IMR-90 (cell line): ENCODE measurements at regions not wholly inside any gene's neighbourhood (a gene's known extent, or its start where the extent isn't known, plus 50 kb on each side); places are given as distances from the start of the nearest gene placed in this dataset.

ENCODE experiments used
- ATAC-seq: fragments of 200-7000 bp; cut with Tn5 transposase; 2 replicates; pipeline ENCODE4 v1.9.1; 2020; ENCODE audit warnings: low read depth, mild to moderate bottlenecking, moderate library complexity
- BruUV-seq: library from RNA; stranded (reverse); fragments of 400-500 nt; replicated peaks from 2 replicates; lab custom pipeline; 2021; lab: Mats Ljungman, UMichigan
- CTCF ChIA-PET: fragments of 300-600 bp; formaldehyde crosslinking; extraction: SDS; loops from one replicate; lab custom pipeline; 2021; ENCODE audit warnings: antibody characterized with exemption; lab: Yijun Ruan, JAX
- POLR2A ChIA-PET: fragments of 300-600 bp; sonication (Branson Sonifier 250); formaldehyde crosslinking; loops from one replicate; lab custom pipeline; 2022; ENCODE audit warnings: antibody characterized with exemption; ENCODE audit not compliant: unreplicated experiment; lab: Charles Lee
- DNase-seq: peaks from one replicate; pipeline ENCODE4 v3.0.0; 2013
- H2AFZ ChIP-seq: replicated peaks from 2 replicates; pipeline ENCODE3; 2013; ENCODE audit warnings: low read length, mild to moderate bottlenecking; ENCODE audit not compliant: poor library complexity
- H2AK5ac ChIP-seq: 2 replicates; pipeline ENCODE4 v1.6.1; 2013; ENCODE audit warnings: low read depth, low read length, inconsistent platforms
- H2AK9ac ChIP-seq: replicated peaks from 2 replicates; pipeline ENCODE3; 2013; ENCODE audit warnings: mild to moderate bottlenecking, low read depth, low read length, moderate library complexity; ENCODE audit not compliant: poor library complexity
- H2BK120ac ChIP-seq: 2 replicates; pipeline ENCODE4 v1.6.1; 2013; ENCODE audit warnings: low read depth, low read length, inconsistent platforms
- H2BK15ac ChIP-seq: 3 replicates; pipeline ENCODE4 v1.6.1; 2013; ENCODE audit warnings: low read depth, low read length, inconsistent platforms
- H2BK20ac ChIP-seq: 2 replicates; pipeline ENCODE4 v1.6.1; 2013; ENCODE audit warnings: low read depth, mild to moderate bottlenecking, inconsistent platforms, low read length, moderate library complexity
- H2BK5ac ChIP-seq: 2 replicates; pipeline ENCODE4 v1.6.1; 2013; ENCODE audit warnings: mild to moderate bottlenecking, low read depth, low read length, inconsistent platforms; ENCODE audit not compliant: poor library complexity, severe bottlenecking
- H3K14ac ChIP-seq: replicated peaks from 2 replicates; pipeline ENCODE4 v1.6.1; 2013; ENCODE audit warnings: low read depth, low read length, inconsistent platforms
- H3K18ac ChIP-seq: 2 replicates; pipeline ENCODE4 v1.6.1; 2013; ENCODE audit warnings: low read depth, low read length, control low read depth
- H3K23ac ChIP-seq: 2 replicates; pipeline ENCODE4 v1.6.1; 2013; ENCODE audit warnings: low read depth, low read length, inconsistent platforms
- H3K27ac ChIP-seq: 2 replicates; pipeline ENCODE4 v1.5.1; 2013; ENCODE audit warnings: mild to moderate bottlenecking, control low read depth, low read length; ENCODE audit not compliant: insufficient read depth
- H3K27me3 ChIP-seq: 2 replicates; pipeline ENCODE4 v1.6.1; 2013; ENCODE audit warnings: low read length; ENCODE audit not compliant: control insufficient read depth, insufficient read depth
- H3K36me3 ChIP-seq: 2 replicates; pipeline ENCODE4 v1.6.1; 2013; ENCODE audit warnings: low read length, mixed read lengths; ENCODE audit not compliant: control insufficient read depth, insufficient read depth
- H3K4ac ChIP-seq: 2 replicates; pipeline ENCODE4 v1.6.1; 2013; ENCODE audit warnings: low read depth, low read length, inconsistent platforms
- H3K4me1 ChIP-seq: 2 replicates; pipeline ENCODE4 v1.6.1; 2013; ENCODE audit warnings: low read length, mixed read lengths; ENCODE audit not compliant: control insufficient read depth, insufficient read depth
- H3K4me2 ChIP-seq: 2 replicates; pipeline ENCODE4 v1.6.1; 2013; ENCODE audit warnings: low read depth, mild to moderate bottlenecking, control low read depth, low read length, moderate library complexity
- H3K4me3 ChIP-seq: 2 replicates; pipeline ENCODE4 v1.5.1; 2013; ENCODE audit warnings: low read depth, mild to moderate bottlenecking, control low read depth, low read length, moderate library complexity; ENCODE audit not compliant: insufficient read depth
- H3K56ac ChIP-seq: 2 replicates; pipeline ENCODE4 v1.6.1; 2013; ENCODE audit warnings: low read length, inconsistent platforms; ENCODE audit not compliant: insufficient read depth; ENCODE audit errors: extremely low read depth
- H3K79me1 ChIP-seq, 2 experiments: 2 replicates each; pipeline ENCODE4 v1.6.1; 2013; ENCODE audit warnings: low read length in 2 of 2, inconsistent platforms in 1 of 2, low read depth in 1 of 2
- H3K9ac ChIP-seq: 2 replicates; pipeline ENCODE4 v1.6.1; 2013; ENCODE audit warnings: low read depth, low read length, control low read depth
- H3K9me1 ChIP-seq: 2 replicates; pipeline ENCODE4 v1.6.1; 2013; ENCODE audit warnings: low read length, inconsistent platforms; ENCODE audit not compliant: insufficient read depth
- H3K9me3 ChIP-seq: 2 replicates; pipeline ENCODE4 v1.6.1; 2013; ENCODE audit warnings: low read length; ENCODE audit not compliant: control insufficient read depth, insufficient read depth
- H4K20me1 ChIP-seq: 2 replicates; pipeline ENCODE4 v1.6.1; 2013; ENCODE audit warnings: low read length, inconsistent platforms; ENCODE audit not compliant: insufficient read depth
- H4K5ac ChIP-seq: 2 replicates; pipeline ENCODE4 v1.6.1; 2013; ENCODE audit warnings: mild to moderate bottlenecking, low read depth, low read length, control low read depth
- H4K8ac ChIP-seq, 2 experiments: 2 replicates each; pipeline ENCODE4 v1.6.1; 2013; ENCODE audit warnings: low read depth in 2 of 2, low read length in 2 of 2, control low read depth in 1 of 2, inconsistent platforms in 1 of 2
- H4K91ac ChIP-seq: 2 replicates; pipeline ENCODE4 v1.6.1; 2013; ENCODE audit warnings: low read depth, low read length, inconsistent platforms; ENCODE audit not compliant: insufficient read depth
- BHLHE40 ChIP-seq: fragments of 150-350 bp; IDR thresholded peaks from 2 replicates; pipeline ENCODE4 v1.6.1; 2016; ENCODE audit warnings: mild to moderate bottlenecking, low read depth, low read length
- CEBPB ChIP-seq: IDR thresholded peaks from 2 replicates; pipeline ENCODE4 v1.6.1; 2012; ENCODE audit warnings: low read depth, low read length, improper control_type of control experiment
- CHD1 ChIP-seq: IDR thresholded peaks from 2 replicates; pipeline ENCODE4 v1.6.1; 2012; ENCODE audit warnings: low read depth, low read length, improper control_type of control experiment
- CTCF ChIP-seq: conservative IDR thresholded peaks from 2 replicates; pipeline ENCODE4 v1.5.1; 2012; ENCODE audit warnings: mild to moderate bottlenecking, low read depth, low read length, improper control_type of control experiment
- ELK1 ChIP-seq: fragments of 150-350 bp; IDR thresholded peaks from 2 replicates; pipeline ENCODE4 v1.6.1; 2016; ENCODE audit warnings: low read depth, mild to moderate bottlenecking, low read length, moderate library complexity, borderline replicate concordance
- FOS ChIP-seq: fragments of 150-350 bp; IDR thresholded peaks from 2 replicates; pipeline ENCODE4 v1.6.1; 2016; ENCODE audit warnings: low read depth, low read length
- MAFK ChIP-seq: IDR thresholded peaks from 2 replicates; pipeline ENCODE4 v1.6.1; 2012; ENCODE audit warnings: low read depth, low read length, improper control_type of control experiment
- MAZ ChIP-seq: IDR thresholded peaks from 2 replicates; pipeline ENCODE4 v1.6.1; 2012; ENCODE audit warnings: low read depth, mild to moderate bottlenecking, low read length, improper control_type of control experiment, moderate library complexity, borderline replicate concordance
- MXI1 ChIP-seq: IDR thresholded peaks from 2 replicates; pipeline ENCODE4 v1.6.1; 2012; ENCODE audit warnings: low read depth, mild to moderate bottlenecking, low read length, moderate library complexity, borderline replicate concordance
- NFE2L2 ChIP-seq: fragments of 150-350 bp; IDR thresholded peaks from 2 replicates; pipeline ENCODE4 v1.6.1; 2016; ENCODE audit warnings: low read depth, mild to moderate bottlenecking, low read length
- POLR2A ChIP-seq: IDR thresholded peaks from 2 replicates; pipeline ENCODE4 v1.6.1; 2012; ENCODE audit warnings: mild to moderate bottlenecking, low read depth, low read length
- RAD21 ChIP-seq: IDR thresholded peaks from 2 replicates; pipeline ENCODE4 v1.6.1; 2012; ENCODE audit warnings: low read length, improper control_type of control experiment
- RFX5 ChIP-seq: IDR thresholded peaks from 2 replicates; pipeline ENCODE4 v1.8.0; 2012; ENCODE audit warnings: low read depth, mild to moderate bottlenecking, low read length, moderate library complexity
- SMC3 ChIP-seq: fragments of 150-350 bp; IDR thresholded peaks from 2 replicates; pipeline ENCODE4 v1.6.1; 2016; ENCODE audit warnings: low read depth, mild to moderate bottlenecking, antibody characterized with exemption, low read length, moderate library complexity
- USF2 ChIP-seq: fragments of 150-350 bp; IDR thresholded peaks from 2 replicates; pipeline ENCODE4 v1.6.1; 2017; ENCODE audit warnings: mild to moderate bottlenecking, antibody characterized with exemption, low read length, low read depth
- WGBS, 2 experiments: methylation state at CpG; one replicate each; pipeline versions ENCODE4 v1.1.5 to v1.1.7; 2013; ENCODE audit warnings: missing lambda C conversion rate in 2 of 2; ENCODE audit not compliant: insufficient read length in 1 of 2; ENCODE audit errors: extremely low coverage in 2 of 2; 5-methylcytosine and 5-hydroxymethylcytosine counted together
- dilution Hi-C: fragments of 300-500 bp; cut with HindIII; formaldehyde crosslinking; loops from one replicate; pipeline ENCODE4 v1.14.3; 2018; ENCODE audit warnings: low sequenced_read_pairs; ENCODE audit not compliant: unreplicated experiment
- in situ Hi-C: fragments of 300-500 bp; cut with MboI; formaldehyde crosslinking; loops from 3 replicates; pipeline ENCODE4 v1.14.3; 2019; ENCODE audit warnings: low sequenced_read_pairs, inconsistent platforms, mixed read lengths
- intact Hi-C: fragments of 100-400 bp; cut with micrococcal nuclease; formaldehyde crosslinking; loops from 2 replicates; pipeline ENCODE4 v1.10.0; 2022

- H3K79me1 ChIP-seq = no peaks in the 10 kb centered on the region
- no peaks in the 10 kb centered on the region for H3K36me3 ChIP-seq
- ATAC-seq (no peak), DNase-seq (no peak)
- H2BK5ac ChIP-seq = no peak overlapping the region
- no peak overlapping the region for H3K4ac ChIP-seq
- H4K20me1 ChIP-seq = no peaks in the 10 kb centered on the region
- dilution Hi-C loops = no loop called here
- no peak overlapping the region for H2AK9ac ChIP-seq
- no peak overlapping the region for H2BK120ac ChIP-seq
- H4K91ac ChIP-seq = no peak overlapping the region
- H3K56ac ChIP-seq = no peak overlapping the region
- H3K9me3 ChIP-seq = 0 out of 2 replicates have a peak, but pooled peaks cover 3% of the 10 kb centered on the region
- WGBS, 2 experiments = 33% methylated on average over 1 of the region's 28 CpGs; no CpG with 5 or more reads in 1 of the 2 experiments
- H3K27me3 ChIP-seq = peaks cover 62% of the 10 kb centered on the region
- ChIA-PET CTCF (no interaction called here), POLR2A (no interaction called here)
- H3K27ac ChIP-seq = no peak overlapping the region
- H2BK20ac ChIP-seq = no peak overlapping the region
- H3K23ac ChIP-seq = no peak overlapping the region
- no TSS peak for BruUV-seq
- in situ Hi-C loops = no loop called here
- no peak overlapping the region for H3K9ac ChIP-seq
- no peaks in the 10 kb centered on the region for H3K9me1 ChIP-seq
- H2BK15ac ChIP-seq = no peak overlapping the region
- H4K5ac ChIP-seq = no peak overlapping the region
- no peak overlapping the region for H2AFZ ChIP-seq
- H3K4me1 ChIP-seq = no peaks in the 10 kb centered on the region
- intact Hi-C loops = no loop called here
- H3K18ac ChIP-seq = no peak overlapping the region
- H3K4me2 ChIP-seq = no peak overlapping the region
- no peak overlapping the region for H3K4me3 ChIP-seq
- H4K8ac ChIP-seq = no peak overlapping the region
- H2AK5ac ChIP-seq = no peak overlapping the region
- H3K14ac ChIP-seq = no peak overlapping the region
- TF ChIP-seq USF2 (no peak), NFE2L2 (no peak), FOS (no peak), RAD21 (no peak), MXI1 (no peak), CHD1 (no peak), ELK1 (no peak), SMC3 (no peak), BHLHE40 (no peak), RFX5 (no peak), CTCF (no peak), CEBPB (no peak), POLR2A (no peak), MAFK (no peak), MAZ (no peak)
These were observed 98.8 kb downstream of the ADRA2C start for GRCh38 chr4:3864742-3865721.
